Adipocyte (in vitro differentiated cells): ENCODE measurements at regions not wholly inside any gene's neighbourhood (a gene's known extent, or its start where the extent isn't known, plus 50 kb on each side); places are given as distances from the start of the nearest gene placed in this dataset.
A peak's percentile ranks its signal among the peaks of the same experiment; 100 is the strongest.

Experiments
- DNase-seq: peaks from one replicate; pipeline ENCODE4 v3.0.0-alpha.2; 2015; ENCODE audit warnings: low read depth
- H3K27me3 ChIP-seq: replicated peaks from 2 replicates; pipeline ENCODE4 v1.7.0; 2013; ENCODE audit warnings: mild to moderate bottlenecking, low read length, moderate library complexity; ENCODE audit not compliant: control insufficient read depth, insufficient read depth
- H3K36me3 ChIP-seq: 2 replicates; pipeline ENCODE4 v1.7.0; 2013; ENCODE audit warnings: low read length, mild to moderate bottlenecking, moderate library complexity; ENCODE audit not compliant: control insufficient read depth, insufficient read depth, severe bottlenecking
- H3K4me1 ChIP-seq: 2 replicates; pipeline ENCODE4 v1.7.0; 2013; ENCODE audit warnings: mild to moderate bottlenecking, low read length, moderate library complexity; ENCODE audit not compliant: control insufficient read depth, insufficient read depth
- H3K4me3 ChIP-seq: 2 replicates; pipeline ENCODE4 v1.7.0; 2013; ENCODE audit warnings: mild to moderate bottlenecking, low read length, moderate library complexity
- H3K9ac ChIP-seq: 2 replicates; pipeline ENCODE4 v1.7.0; 2013; ENCODE audit warnings: mild to moderate bottlenecking, low read length, moderate library complexity
- H3K9me3 ChIP-seq: 2 replicates; pipeline ENCODE4 v1.7.0; 2013; ENCODE audit warnings: mild to moderate bottlenecking, low read length, moderate library complexity; ENCODE audit not compliant: control insufficient read depth

GRCh38 chrX:57848857-57849256 lies 61.4 kb downstream of the ZXDA start:
- DNase-seq, result no peak
- Histone ChIP-seq H3K9ac (no peak overlapping the region), H3K9me3 (peaks cover 20% of the 10 kb centered on the region), H3K36me3 (no peaks in the 10 kb centered on the region), H3K4me1 (no peaks in the 10 kb centered on the region), H3K27me3 (no peaks in the 10 kb centered on the region), H3K4me3 (no peak overlapping the region)

DNA sequence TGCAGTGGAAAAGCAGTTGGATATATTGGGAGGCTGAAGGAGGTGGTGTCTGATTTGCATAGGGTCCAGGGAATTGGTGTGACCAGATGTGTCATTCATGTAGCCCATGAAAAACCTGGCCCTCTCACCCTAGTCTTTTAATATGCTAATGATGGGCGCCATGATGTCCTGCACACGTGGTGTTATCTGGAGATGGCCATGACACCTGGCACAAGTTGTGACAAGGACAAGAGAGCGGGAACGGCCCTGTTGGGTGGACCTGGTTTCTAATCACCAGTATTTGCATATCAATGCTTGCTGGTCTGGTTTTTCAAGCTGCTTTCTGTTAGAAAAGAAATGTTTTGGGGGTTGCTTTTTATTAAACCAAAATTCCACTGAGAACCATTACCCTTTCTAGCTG lies 87.4 kb downstream of the ZXDA start:
- Histone ChIP-seq H3K27me3 (peaks cover 14% of the 10 kb centered on the region), H3K4me1 (no peaks in the 10 kb centered on the region), H3K9ac (no peak overlapping the region), H3K36me3 (no peaks in the 10 kb centered on the region), H3K9me3 (no peaks in the 10 kb centered on the region), H3K4me3 (no peak overlapping the region)
- DNase-seq, result no peak

GRCh38 chrX:57822398-57822797 lies 87.9 kb downstream of the ZXDA start:
- H3K36me3 ChIP-seq, result no peaks in the 10 kb centered on the region
- peaks cover 14% of the 10 kb centered on the region for H3K27me3 ChIP-seq
- no peaks in the 10 kb centered on the region for H3K4me1 ChIP-seq
- H3K9me3 ChIP-seq, result no peaks in the 10 kb centered on the region
- no peak overlapping the region for H3K9ac ChIP-seq
- H3K4me3 ChIP-seq, result no peak overlapping the region
- no peak for DNase-seq

GRCh38 chrX:57821703-57822387 lies 88.4 kb downstream of the ZXDA start:
- DNase-seq, result peak; percentile 68
- H3K36me3 ChIP-seq, result no peaks in the 10 kb centered on the region
- H3K27me3 ChIP-seq, result peaks cover 14% of the 10 kb centered on the region
- no peaks in the 10 kb centered on the region for H3K4me1 ChIP-seq
- H3K9ac ChIP-seq, result no peak overlapping the region
- H3K4me3 ChIP-seq, result no peak overlapping the region
- no peaks in the 10 kb centered on the region for H3K9me3 ChIP-seq

DNA sequence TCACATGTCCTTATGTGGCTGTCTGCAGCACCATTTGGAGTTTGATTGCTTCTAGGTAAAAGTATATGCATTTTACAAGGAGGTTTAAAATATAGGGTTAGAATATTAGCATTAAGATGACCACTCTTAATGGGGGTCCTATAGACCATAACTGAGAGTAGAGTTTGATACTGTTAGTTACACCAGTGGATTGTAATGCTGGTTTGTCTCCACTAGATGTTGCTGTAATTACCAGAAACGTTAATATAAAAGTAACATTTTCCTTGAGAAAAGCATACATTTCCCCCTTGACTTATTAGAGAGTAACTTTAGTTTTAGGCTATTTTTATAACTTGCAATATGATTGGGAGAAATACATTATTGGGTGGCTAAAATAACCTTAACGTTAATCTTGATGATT lies 93.0 kb downstream of the ZXDA start:
- Histone ChIP-seq H3K27me3 (peaks cover 17% of the 10 kb centered on the region), H3K9ac (no peak overlapping the region), H3K4me3 (no peak overlapping the region), H3K4me1 (no peaks in the 10 kb centered on the region), H3K36me3 (no peaks in the 10 kb centered on the region), H3K9me3 (peaks cover 7% of the 10 kb centered on the region)
- peak; percentile 34 for DNase-seq

DNA sequence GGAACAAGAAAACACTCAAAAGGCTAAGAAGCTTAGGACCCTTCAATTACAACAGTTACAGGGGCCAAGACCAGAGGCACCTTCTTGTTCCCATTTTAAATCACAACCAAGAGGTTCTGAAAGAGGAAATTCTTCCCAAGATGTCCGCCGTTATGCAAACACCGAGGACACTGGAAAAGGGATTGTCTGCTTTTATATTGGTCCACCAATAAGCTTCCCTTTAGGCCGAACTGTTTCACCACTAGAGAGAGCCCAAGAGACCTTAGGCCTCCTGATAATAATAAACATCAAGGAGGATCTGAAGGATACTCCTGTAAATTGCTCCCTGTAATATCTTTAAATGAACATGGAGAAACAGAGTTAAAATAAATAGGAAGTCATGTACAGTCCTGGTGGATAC lies 92.6 kb upstream of the NLRP2B start:
- H3K9ac ChIP-seq, result no peak overlapping the region

GRCh38 chrX:57771689-57772088 lies 91.6 kb upstream of the NLRP2B start:
- Histone ChIP-seq H3K36me3 (no peaks in the 10 kb centered on the region), H3K4me3 (no peak overlapping the region), H3K4me1 (no peaks in the 10 kb centered on the region)

More for the DNA sequence above, 92.6 kb upstream of the NLRP2B start:
- H3K36me3 ChIP-seq, result no peaks in the 10 kb centered on the region
- H3K9me3 ChIP-seq, result no peaks in the 10 kb centered on the region
- no peaks in the 10 kb centered on the region for H3K4me1 ChIP-seq
- H3K4me3 ChIP-seq, result no peak overlapping the region
- no peak for DNase-seq
- H3K27me3 ChIP-seq, result no peaks in the 10 kb centered on the region

GRCh38 chrX:57752866-57753265 lies 72.8 kb upstream of the NLRP2B start:
- peaks cover 38% of the 10 kb centered on the region for H3K9me3 ChIP-seq
- H3K27me3 ChIP-seq, result no peaks in the 10 kb centered on the region
- no peak for DNase-seq
- no peak overlapping the region for H3K9ac ChIP-seq
- H3K4me1 ChIP-seq, result no peaks in the 10 kb centered on the region
- no peak overlapping the region for H3K4me3 ChIP-seq
- no peaks in the 10 kb centered on the region for H3K36me3 ChIP-seq

More at GRCh38 chrX:57771689-57772088, 91.6 kb upstream of the NLRP2B start:
- H3K9me3 ChIP-seq, result no peaks in the 10 kb centered on the region
- no peaks in the 10 kb centered on the region for H3K27me3 ChIP-seq
- no peak overlapping the region for H3K9ac ChIP-seq
- DNase-seq, result no peak

DNA sequence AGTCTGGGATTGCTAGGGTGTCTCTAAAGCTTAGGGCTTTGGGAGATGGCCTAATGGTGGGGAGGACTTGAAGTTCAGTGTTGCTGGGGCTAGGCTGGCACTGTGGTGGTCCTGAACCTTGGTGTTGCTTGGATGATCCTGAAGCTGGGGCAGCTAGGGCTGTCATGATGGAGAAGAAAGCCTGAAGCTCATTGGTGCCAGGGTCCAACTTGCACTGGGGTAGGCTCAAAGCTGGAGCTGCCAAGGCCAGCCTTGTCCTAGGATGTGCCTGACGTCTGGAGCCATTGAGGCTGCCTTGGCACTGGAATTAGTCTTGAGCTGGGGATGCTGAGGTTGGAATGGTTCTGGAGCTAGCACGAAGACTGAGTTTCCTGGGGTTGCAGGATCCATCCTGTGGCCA lies 61.0 kb upstream of the NLRP2B start:
- no peaks in the 10 kb centered on the region for H3K9me3 ChIP-seq

GRCh38 chrX:57737881-57738280 lies 57.8 kb upstream of the NLRP2B start:
- Histone ChIP-seq H3K4me1 (no peaks in the 10 kb centered on the region), H3K36me3 (no peaks in the 10 kb centered on the region), H3K9me3 (no peaks in the 10 kb centered on the region), H3K27me3 (peaks cover 8% of the 10 kb centered on the region), H3K9ac (no peak overlapping the region), H3K4me3 (no peak overlapping the region)
- DNase-seq, result no peak

More for the DNA sequence above, 61.0 kb upstream of the NLRP2B start:
- Histone ChIP-seq H3K9ac (no peak overlapping the region), H3K36me3 (no peaks in the 10 kb centered on the region), H3K27me3 (peaks cover 5% of the 10 kb centered on the region), H3K4me1 (no peaks in the 10 kb centered on the region), H3K4me3 (no peak overlapping the region)
- DNase-seq, result no peak
